Parathyroid adenoma (tissue), 2 donors: ENCODE measurements at regions not wholly inside any gene's neighbourhood (a gene's known extent, or its start where the extent isn't known, plus 50 kb on each side); places are given as distances from the start of the nearest gene placed in this dataset.
"Not testable (repeated sequence)": the region's sequence is repeated elsewhere in the genome, so short reads cannot be mapped to it uniquely, and the experiment has no call there.

Source experiments
- H2AFZ ChIP-seq: fragments of 300-600 bp; sonication (generic); one replicate; pipeline ENCODE4 v1.7.0; 2017; ENCODE audit warnings: antibody characterized with exemption, mild to moderate bottlenecking
- H3K27ac ChIP-seq: fragments of 300-600 bp; sonication (generic); one replicate; pipeline ENCODE4 v1.7.0; 2017
- H3K27me3 ChIP-seq: fragments of 300-600 bp; sonication (generic); one replicate; pipeline ENCODE4 v1.7.0; 2017; ENCODE audit warnings: low read length; ENCODE audit not compliant: control insufficient read depth, insufficient read depth
- H3K36me3 ChIP-seq: fragments of 300-600 bp; sonication (generic); one replicate; pipeline ENCODE4 v1.7.0; 2017; ENCODE audit warnings: low read length; ENCODE audit not compliant: control insufficient read depth, insufficient read depth
- H3K4me1 ChIP-seq: fragments of 300-600 bp; sonication (generic); one replicate; pipeline ENCODE4 v1.7.0; 2017; ENCODE audit warnings: control low read depth
- H3K4me2 ChIP-seq: fragments of 300-600 bp; sonication (generic); one replicate; pipeline ENCODE4 v1.7.0; 2017; ENCODE audit warnings: low read length
- H3K4me3 ChIP-seq: fragments of 300-600 bp; sonication (generic); one replicate; pipeline ENCODE4 v1.7.0; 2017; ENCODE audit warnings: low read depth, low read length
- H3K79me2 ChIP-seq: fragments of 300-600 bp; sonication (generic); one replicate; pipeline ENCODE4 v1.7.0; 2017; ENCODE audit warnings: control low read depth
- H3K9ac ChIP-seq: fragments of 300-600 bp; sonication (generic); one replicate; pipeline ENCODE4 v1.7.0; 2017; ENCODE audit warnings: mild to moderate bottlenecking
- H3K9me3 ChIP-seq: fragments of 300-600 bp; sonication (generic); one replicate; pipeline ENCODE4 v1.7.0; 2017; ENCODE audit warnings: low read length; ENCODE audit not compliant: control insufficient read depth
- TF ChIP-seq, protein P1 (sequence below): fragments of 300-600 bp; sonication (generic); IDR thresholded peaks from one replicate; pipeline ENCODE4 v1.7.0; 2017; ENCODE audit warnings: antibody characterized with exemption, mild to moderate bottlenecking
- donor health status: primary hyperparathyroidism.

GRCh38 chr11:95413761-95414160, 182.8 kb upstream of the SESN3 start:
- Histone ChIP-seq H3K79me2 (no peaks in the 10 kb centered on the region), H2AFZ (no peak overlapping the region), H3K4me1 (no peaks in the 10 kb centered on the region), H3K36me3 (no peaks in the 10 kb centered on the region), H3K4me3 (no peak overlapping the region), H3K9me3 (no peaks in the 10 kb centered on the region), H3K27me3 (no peaks in the 10 kb centered on the region), H3K27ac (no peak overlapping the region), H3K4me2 (no peak overlapping the region), H3K9ac (no peak overlapping the region)
- TF ChIP-seq, protein P1, sequence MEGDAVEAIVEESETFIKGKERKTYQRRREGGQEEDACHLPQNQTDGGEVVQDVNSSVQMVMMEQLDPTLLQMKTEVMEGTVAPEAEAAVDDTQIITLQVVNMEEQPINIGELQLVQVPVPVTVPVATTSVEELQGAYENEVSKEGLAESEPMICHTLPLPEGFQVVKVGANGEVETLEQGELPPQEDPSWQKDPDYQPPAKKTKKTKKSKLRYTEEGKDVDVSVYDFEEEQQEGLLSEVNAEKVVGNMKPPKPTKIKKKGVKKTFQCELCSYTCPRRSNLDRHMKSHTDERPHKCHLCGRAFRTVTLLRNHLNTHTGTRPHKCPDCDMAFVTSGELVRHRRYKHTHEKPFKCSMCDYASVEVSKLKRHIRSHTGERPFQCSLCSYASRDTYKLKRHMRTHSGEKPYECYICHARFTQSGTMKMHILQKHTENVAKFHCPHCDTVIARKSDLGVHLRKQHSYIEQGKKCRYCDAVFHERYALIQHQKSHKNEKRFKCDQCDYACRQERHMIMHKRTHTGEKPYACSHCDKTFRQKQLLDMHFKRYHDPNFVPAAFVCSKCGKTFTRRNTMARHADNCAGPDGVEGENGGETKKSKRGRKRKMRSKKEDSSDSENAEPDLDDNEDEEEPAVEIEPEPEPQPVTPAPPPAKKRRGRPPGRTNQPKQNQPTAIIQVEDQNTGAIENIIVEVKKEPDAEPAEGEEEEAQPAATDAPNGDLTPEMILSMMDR = no peak

DNA sequence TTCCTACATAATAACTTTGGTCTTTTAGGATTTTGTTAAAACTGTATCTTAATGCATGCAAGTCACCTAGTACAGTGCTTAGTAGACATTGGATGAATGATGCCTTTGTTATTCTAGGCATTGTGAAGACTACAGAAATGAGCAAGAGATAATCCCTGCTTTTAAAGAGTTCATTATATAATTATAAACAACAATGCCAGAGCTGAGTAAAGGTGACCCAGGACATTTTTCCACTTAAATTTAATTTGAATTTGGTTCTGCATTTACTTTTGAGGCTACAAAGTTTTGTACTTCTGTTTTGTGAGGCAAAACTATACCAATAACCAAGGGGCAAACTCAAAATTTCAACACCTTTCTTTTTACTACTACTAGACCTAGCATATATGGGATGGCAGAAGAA, 182.0 kb upstream of the SESN3 start:
- Histone ChIP-seq H3K9ac (no peak overlapping the region), H3K27me3 (no peaks in the 10 kb centered on the region)

GRCh38 chr11:95412074-95412473, 181.1 kb upstream of the SESN3 start:
- Histone ChIP-seq H3K4me1 (no peaks in the 10 kb centered on the region), H3K36me3 (no peaks in the 10 kb centered on the region), H3K27ac (no peak overlapping the region), H2AFZ (no peak overlapping the region), H3K4me3 (no peak overlapping the region), H3K9me3 (no peaks in the 10 kb centered on the region), H3K79me2 (no peaks in the 10 kb centered on the region), H3K9ac (no peak overlapping the region), H3K27me3 (no peaks in the 10 kb centered on the region), H3K4me2 (no peak overlapping the region)
- TF ChIP-seq, protein P1 = no peak

More for the DNA sequence above, 182.0 kb upstream of the SESN3 start:
- Histone ChIP-seq H3K36me3 (no peaks in the 10 kb centered on the region), H3K9me3 (no peaks in the 10 kb centered on the region), H3K4me2 (no peak overlapping the region), H3K4me3 (no peak overlapping the region), H2AFZ (no peak overlapping the region), H3K79me2 (no peaks in the 10 kb centered on the region), H3K4me1 (no peaks in the 10 kb centered on the region), H3K27ac (no peak overlapping the region)
- TF ChIP-seq, protein P1 = no peak

GRCh38 chr11:95410707-95411106, 179.7 kb upstream of the SESN3 start:
- not testable (repeated sequence) for H3K9me3 ChIP-seq, H2AFZ ChIP-seq, H3K4me1 ChIP-seq, H3K27ac ChIP-seq, H3K4me3 ChIP-seq, H3K79me2 ChIP-seq, H3K9ac ChIP-seq, H3K27me3 ChIP-seq, H3K36me3 ChIP-seq, H3K4me2 ChIP-seq

- Histone ChIP-seq H3K4me2 (no peak overlapping the region), H3K4me3 (no peak overlapping the region), H3K36me3 (no peaks in the 10 kb centered on the region), H3K27ac (no peak overlapping the region), H3K9ac (no peak overlapping the region), H3K4me1 (peaks cover 4% of the 10 kb centered on the region), H3K79me2 (no peaks in the 10 kb centered on the region), H3K27me3 (no peaks in the 10 kb centered on the region), H3K9me3 (no peaks in the 10 kb centered on the region), H2AFZ (no peak overlapping the region)
- TF ChIP-seq, protein P1 = no peak
Measured at GRCh38 chr11:95406271-95406670, 175.3 kb upstream of the SESN3 start.
